MM.1S (cell line): ENCODE measurements at regions not wholly inside any gene's neighbourhood (a gene's known extent, or its start where the extent isn't known, plus 50 kb on each side); places are given as distances from the start of the nearest gene placed in this dataset.

ENCODE experiments used
- EZH2 ChIP-seq: fragments of 300-600 bp; sonication (generic); optimal IDR thresholded peaks from 2 replicates; pipeline ENCODE3; 2017; ENCODE audit warnings: low read depth, mild to moderate bottlenecking, antibody characterized with exemption, low read length, mixed read lengths
- EZH2phosphoT487 ChIP-seq: fragments of 300-600 bp; sonication (generic); IDR thresholded peaks from 2 replicates; pipeline ENCODE4 v1.6.1; 2018; ENCODE audit warnings: antibody characterized with exemption, low read length
- TF ChIP-seq, protein P1 (sequence below): fragments of 300-600 bp; sonication (generic); IDR thresholded peaks from 2 replicates; pipeline ENCODE4 v1.5.1; 2016; ENCODE audit warnings: antibody characterized with exemption, low read length, mixed read lengths

DNA sequence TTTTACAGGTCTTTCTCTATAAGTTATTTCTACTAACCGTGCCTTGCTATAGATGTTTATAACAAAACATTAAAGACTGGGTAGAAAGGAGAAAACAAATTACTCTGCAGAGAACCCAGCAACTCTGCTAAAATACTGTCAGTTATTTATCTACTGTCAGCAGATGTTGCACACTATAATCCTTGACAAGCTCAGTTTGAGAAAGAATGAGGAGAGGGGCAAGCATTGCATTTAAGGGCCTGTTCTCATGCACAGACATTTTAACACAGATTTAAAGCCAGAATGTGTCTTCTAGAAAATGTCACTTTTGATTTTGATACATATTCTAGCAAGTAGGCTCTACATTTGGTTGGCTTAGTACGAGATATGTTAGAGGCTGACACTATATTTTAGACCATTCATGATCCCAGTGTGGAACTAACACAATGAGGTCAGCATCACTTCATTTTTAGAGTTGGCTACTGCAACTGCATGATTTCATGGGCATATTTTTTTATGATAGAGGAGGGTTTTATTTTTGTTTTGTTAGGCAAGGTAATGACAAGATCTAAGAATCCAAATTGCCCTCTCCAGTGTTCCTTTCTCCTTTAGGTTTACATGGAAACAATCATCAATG lies 516.4 kb downstream of the ZEB2 start:
- TF ChIP-seq EZH2phosphoT487: no peak
- TF ChIP-seq, protein P1, sequence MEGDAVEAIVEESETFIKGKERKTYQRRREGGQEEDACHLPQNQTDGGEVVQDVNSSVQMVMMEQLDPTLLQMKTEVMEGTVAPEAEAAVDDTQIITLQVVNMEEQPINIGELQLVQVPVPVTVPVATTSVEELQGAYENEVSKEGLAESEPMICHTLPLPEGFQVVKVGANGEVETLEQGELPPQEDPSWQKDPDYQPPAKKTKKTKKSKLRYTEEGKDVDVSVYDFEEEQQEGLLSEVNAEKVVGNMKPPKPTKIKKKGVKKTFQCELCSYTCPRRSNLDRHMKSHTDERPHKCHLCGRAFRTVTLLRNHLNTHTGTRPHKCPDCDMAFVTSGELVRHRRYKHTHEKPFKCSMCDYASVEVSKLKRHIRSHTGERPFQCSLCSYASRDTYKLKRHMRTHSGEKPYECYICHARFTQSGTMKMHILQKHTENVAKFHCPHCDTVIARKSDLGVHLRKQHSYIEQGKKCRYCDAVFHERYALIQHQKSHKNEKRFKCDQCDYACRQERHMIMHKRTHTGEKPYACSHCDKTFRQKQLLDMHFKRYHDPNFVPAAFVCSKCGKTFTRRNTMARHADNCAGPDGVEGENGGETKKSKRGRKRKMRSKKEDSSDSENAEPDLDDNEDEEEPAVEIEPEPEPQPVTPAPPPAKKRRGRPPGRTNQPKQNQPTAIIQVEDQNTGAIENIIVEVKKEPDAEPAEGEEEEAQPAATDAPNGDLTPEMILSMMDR: no peak
- TF ChIP-seq EZH2: no peak
